KMS-11 (cell line): ENCODE measurements at regions not wholly inside any gene's neighbourhood (a gene's known extent, or its start where the extent isn't known, plus 50 kb on each side); places are given as distances from the start of the nearest gene placed in this dataset.
"Not testable (repeated sequence)": the region's sequence is repeated elsewhere in the genome, so short reads cannot be mapped to it uniquely, and the experiment has no call there.

Source experiments
- H2AFZ ChIP-seq: fragments of 200-600 bp; sonication (generic); 2 replicates; pipeline ENCODE4 v1.6.1; 2016; ENCODE audit warnings: antibody characterized with exemption, mixed run types, low read depth
- H3K27ac ChIP-seq: fragments of 200-600 bp; sonication (generic); 2 replicates; pipeline ENCODE4 v1.6.1; 2016; ENCODE audit warnings: mild to moderate bottlenecking, mixed run types
- H3K27me3 ChIP-seq: fragments of 200-600 bp; sonication (generic); 2 replicates; pipeline ENCODE4 v1.6.1; 2017; ENCODE audit warnings: mild to moderate bottlenecking, low read depth, mixed run types, moderate library complexity; ENCODE audit not compliant: insufficient read depth
- H3K36me3 ChIP-seq: fragments of 200-600 bp; sonication (generic); 2 replicates; pipeline ENCODE4 v1.6.1; 2017; ENCODE audit warnings: mild to moderate bottlenecking, mixed run types; ENCODE audit not compliant: insufficient read depth
- H3K4me1 ChIP-seq: fragments of 200-600 bp; sonication (generic); 2 replicates; pipeline ENCODE4 v1.6.1; 2016; ENCODE audit warnings: mild to moderate bottlenecking, low read depth, mixed run types; ENCODE audit not compliant: poor library complexity, severe bottlenecking
- H3K4me2 ChIP-seq: fragments of 200-600 bp; sonication (generic); 2 replicates; pipeline ENCODE4 v1.7.0; 2016; ENCODE audit warnings: mild to moderate bottlenecking, mixed run types
- H3K4me3 ChIP-seq: fragments of 200-600 bp; sonication (generic); IDR thresholded peaks from 2 replicates; pipeline ENCODE4 v1.6.1; 2017; ENCODE audit warnings: low read depth, low read length, mixed read lengths; ENCODE audit not compliant: insufficient read depth
- H3K79me2 ChIP-seq: fragments of 200-600 bp; sonication (generic); 2 replicates; pipeline ENCODE4 v1.6.1; 2016; ENCODE audit warnings: low read depth, mixed run types; ENCODE audit not compliant: insufficient read depth
- H3K9ac ChIP-seq: fragments of 200-600 bp; sonication (generic); 2 replicates; pipeline ENCODE4 v1.6.1; 2016; ENCODE audit warnings: mild to moderate bottlenecking, mixed run types
- H4K20me1 ChIP-seq: fragments of 200-600 bp; sonication (generic); 2 replicates; pipeline ENCODE4 v1.6.1; 2016; ENCODE audit warnings: mild to moderate bottlenecking, mixed run types; ENCODE audit not compliant: insufficient read depth
- CTCF ChIP-seq: fragments of 200-600 bp; sonication (generic); conservative IDR thresholded peaks from 2 replicates; pipeline ENCODE4 v1.6.1; 2017; ENCODE audit warnings: low read depth, mild to moderate bottlenecking, antibody characterized with exemption, low read length, moderate library complexity, mixed read lengths

- H3K36me3 ChIP-seq = no peaks in the 10 kb centered on the region
- H3K4me3 ChIP-seq = no peak overlapping the region
- H2AFZ ChIP-seq = no peak overlapping the region
- H4K20me1 ChIP-seq = no peaks in the 10 kb centered on the region
- no peaks in the 10 kb centered on the region for H3K27me3 ChIP-seq
- no peaks in the 10 kb centered on the region for H3K4me1 ChIP-seq
- H3K27ac ChIP-seq = no peak overlapping the region
- no peak for TF ChIP-seq CTCF
- H3K9ac ChIP-seq = no peak overlapping the region
- no peaks in the 10 kb centered on the region for H3K79me2 ChIP-seq
- no peak overlapping the region for H3K4me2 ChIP-seq
These were observed 596.0 kb upstream of the TPK1 start for GRCh38 chr7:145431834-145432233.

- H2AFZ ChIP-seq, H3K9ac ChIP-seq, H3K4me3 ChIP-seq, H3K27me3 ChIP-seq, H3K4me2 ChIP-seq, H3K36me3 ChIP-seq, H3K27ac ChIP-seq, H4K20me1 ChIP-seq, H3K4me1 ChIP-seq, H3K79me2 ChIP-seq: not testable (repeated sequence)
These were observed 582.6 kb upstream of the TPK1 start for GRCh38 chr7:145418481-145418880.

GRCh38 chr7:145411066-145411465 lies 575.2 kb upstream of the TPK1 start:
- Histone ChIP-seq H3K27me3 (no peaks in the 10 kb centered on the region), H4K20me1 (no peaks in the 10 kb centered on the region), H3K9ac (no peak overlapping the region), H2AFZ (no peak overlapping the region), H3K79me2 (no peaks in the 10 kb centered on the region), H3K4me3 (no peak overlapping the region), H3K4me1 (no peaks in the 10 kb centered on the region), H3K4me2 (no peak overlapping the region), H3K27ac (no peak overlapping the region), H3K36me3 (no peaks in the 10 kb centered on the region)
- TF ChIP-seq CTCF = no peak

- Histone ChIP-seq H3K4me1 (no peaks in the 10 kb centered on the region), H3K27ac (no peak overlapping the region), H3K27me3 (no peaks in the 10 kb centered on the region), H3K9ac (no peak overlapping the region), H3K4me3 (no peak overlapping the region), H3K4me2 (no peak overlapping the region), H2AFZ (no peak overlapping the region), H3K36me3 (no peaks in the 10 kb centered on the region), H3K79me2 (no peaks in the 10 kb centered on the region), H4K20me1 (no peaks in the 10 kb centered on the region)
- no peak for TF ChIP-seq CTCF
These were observed 562.9 kb upstream of the TPK1 start for GRCh38 chr7:145398758-145399157.

GRCh38 chr7:145394126-145394525 lies 558.3 kb upstream of the TPK1 start:
- Histone ChIP-seq H4K20me1 (no peaks in the 10 kb centered on the region), H3K79me2 (no peaks in the 10 kb centered on the region), H3K27me3 (no peaks in the 10 kb centered on the region), H3K36me3 (no peaks in the 10 kb centered on the region), H3K9ac (no peak overlapping the region), H3K4me2 (no peak overlapping the region), H3K4me1 (no peaks in the 10 kb centered on the region), H3K27ac (no peak overlapping the region), H2AFZ (no peak overlapping the region), H3K4me3 (no peak overlapping the region)
- no peak for TF ChIP-seq CTCF
